ENCODE measurements at regions not wholly inside any gene's neighbourhood (a gene's known extent, or its start where the extent isn't known, plus 50 kb on each side); places are given as distances from the start of the nearest gene placed in this dataset.
A peak's percentile ranks its signal among the peaks of the same experiment; 100 is the strongest.

- peak in 1 of 2 experiments; percentile 27 for DNase-seq (ENCODE audit: low read depth in 1 of 2, low spot score in 1 of 2)
- in situ Hi-C loops (cut with HindIII; ENCODE audit: low pct_unique_long_range_greater_than_20kb, low sequenced_read_pairs), result no loop called here
- no peak for TF ChIP-seq JUND (IDR thresholded peaks at IDR 0.05; ENCODE audit: low read depth)
Observed at GRCh38 chr7:91556956-91557650, 292.9 kb downstream of the FZD1 start.

- in situ Hi-C loops (cut with HindIII; ENCODE audit: low pct_unique_long_range_greater_than_20kb, low sequenced_read_pairs), result no loop called here
- DNase-seq (ENCODE audit: low read depth in 1 of 2, low spot score in 1 of 2), result no peak
- TF ChIP-seq JUND (IDR thresholded peaks at IDR 0.05; ENCODE audit: low read depth), result no peak
Observed at GRCh38 chr7:91557789-91558404, 293.7 kb downstream of the FZD1 start.

DNA sequence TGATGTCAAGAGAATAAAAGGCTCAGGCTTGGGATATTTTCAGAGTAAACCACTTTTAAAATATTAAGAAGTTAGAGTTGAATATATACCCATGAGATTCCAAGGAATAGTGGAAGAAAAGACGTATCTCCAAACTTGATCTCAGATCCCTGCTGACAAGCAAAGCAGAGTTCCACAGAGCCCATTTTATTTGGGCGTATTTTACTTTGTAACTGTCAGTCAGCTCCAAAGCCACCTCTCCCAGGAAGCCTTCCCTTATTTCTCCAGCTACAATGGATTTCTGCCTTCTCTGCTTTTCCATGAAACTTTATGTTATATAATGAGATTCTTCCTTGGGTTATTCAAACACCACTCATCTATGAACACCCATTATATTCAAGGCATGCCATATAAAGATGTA, 295.7 kb downstream of the FZD1 start:
- no peak for DNase-seq (ENCODE audit: low read depth in 1 of 2, low spot score in 1 of 2)
- in situ Hi-C loops (cut with HindIII; ENCODE audit: low pct_unique_long_range_greater_than_20kb, low sequenced_read_pairs), result no loop called here
- TF ChIP-seq JUND (IDR thresholded peaks at IDR 0.05; ENCODE audit: low read depth), result no peak

DNA sequence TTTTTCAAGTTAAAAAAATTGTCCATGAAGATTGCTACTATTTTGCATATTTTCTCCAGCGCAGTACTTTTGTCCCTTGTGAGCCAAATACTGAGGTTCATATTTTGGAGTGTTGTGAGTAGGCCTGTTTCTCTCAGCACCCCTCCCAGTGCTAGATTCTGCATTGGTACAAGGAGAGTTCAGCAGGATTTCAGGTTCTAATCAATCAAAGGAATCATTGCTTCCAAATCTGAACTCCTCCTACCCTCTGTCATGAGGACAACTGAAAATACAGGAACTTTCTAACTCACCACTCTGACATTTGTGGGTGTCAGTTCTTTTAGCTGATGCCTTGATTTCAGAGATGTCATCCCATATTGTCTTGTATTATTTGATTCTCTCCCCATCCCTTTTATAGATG, 299.9 kb downstream of the FZD1 start:
- in situ Hi-C loops (cut with HindIII; ENCODE audit: low pct_unique_long_range_greater_than_20kb, low sequenced_read_pairs), result no loop called here
- no peak for DNase-seq (ENCODE audit: low read depth in 1 of 2, low spot score in 1 of 2)
- TF ChIP-seq JUND (IDR thresholded peaks at IDR 0.05; ENCODE audit: low read depth), result no peak

DNA sequence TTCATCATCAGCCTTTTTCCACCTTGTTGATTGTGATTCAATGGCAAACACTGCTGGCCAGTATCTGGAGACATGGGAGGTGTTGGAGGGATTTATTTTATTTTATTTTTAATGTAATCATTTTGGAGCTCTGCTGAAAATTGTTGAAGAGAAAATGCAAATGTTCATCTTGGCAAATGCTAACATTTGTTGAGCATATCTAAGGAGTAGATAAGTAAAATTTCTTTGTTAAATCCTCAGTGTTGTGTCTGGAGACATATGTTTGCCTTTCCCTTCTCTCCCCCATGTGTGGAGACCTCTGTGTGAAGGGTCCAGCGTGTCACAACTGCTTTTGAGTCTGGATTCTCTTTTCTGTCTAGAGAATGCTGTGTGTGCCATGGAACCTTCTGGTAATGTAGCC, 300.3 kb downstream of the FZD1 start:
- in situ Hi-C loops (cut with HindIII; ENCODE audit: low pct_unique_long_range_greater_than_20kb, low sequenced_read_pairs), result no loop called here
- DNase-seq (ENCODE audit: low read depth in 1 of 2, low spot score in 1 of 2), result no peak
- TF ChIP-seq JUND (IDR thresholded peaks at IDR 0.05; ENCODE audit: low read depth), result no peak

DNA sequence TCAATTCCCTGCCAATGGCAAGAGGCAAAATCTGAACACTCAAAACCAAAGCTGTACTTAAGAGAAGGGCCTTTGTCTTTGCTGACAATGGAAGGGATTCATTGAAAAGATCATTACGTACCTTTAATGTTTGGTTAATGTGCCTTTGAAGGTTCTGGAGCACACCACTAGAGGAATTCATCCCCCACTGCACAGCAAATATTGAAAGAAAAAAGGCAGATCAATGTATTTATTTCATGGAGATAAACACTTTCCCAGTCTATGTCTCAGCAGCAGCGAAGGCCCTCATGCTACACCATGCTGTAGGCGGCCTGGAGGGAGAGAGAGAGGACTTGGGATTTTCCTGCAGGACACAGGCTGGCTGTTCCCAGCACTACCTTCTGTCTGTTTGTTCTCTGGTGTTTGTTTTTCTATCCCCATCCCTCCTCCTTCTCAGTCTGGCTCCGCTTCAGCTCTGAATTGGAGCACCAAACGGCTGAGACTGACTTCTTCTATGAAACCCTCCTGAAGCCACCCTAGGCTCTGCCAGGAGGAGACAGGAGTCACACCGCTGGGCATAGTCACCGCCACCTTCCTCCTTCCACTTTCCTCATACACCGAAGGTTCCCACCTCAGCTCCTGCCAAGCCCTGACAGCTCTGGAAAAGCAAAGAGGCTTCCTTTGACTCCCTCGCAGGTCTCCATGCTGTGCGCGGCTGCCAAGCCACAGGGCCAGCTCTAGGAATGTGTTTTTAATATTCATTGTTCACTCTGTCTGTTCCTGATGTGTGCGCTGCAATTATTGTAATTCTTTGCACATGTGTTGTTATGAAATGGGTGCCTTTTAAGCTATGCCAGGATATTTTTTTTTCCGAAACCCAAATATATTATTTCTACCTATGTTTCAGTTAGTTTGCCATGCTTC, 301.5 kb downstream of the FZD1 start:
- TF ChIP-seq JUND (IDR thresholded peaks at IDR 0.05; ENCODE audit: low read depth), result no peak
- peak; percentile 7 to 83 for DNase-seq (ENCODE audit: low read depth in 1 of 2, low spot score in 1 of 2)
- in situ Hi-C loops (cut with HindIII; ENCODE audit: low pct_unique_long_range_greater_than_20kb, low sequenced_read_pairs), result no loop called here

GRCh38 chr7:91566402-91566732, 302.1 kb downstream of the FZD1 start:
- TF ChIP-seq JUND (IDR thresholded peaks at IDR 0.05; ENCODE audit: low read depth), result no peak
- no peak for DNase-seq (ENCODE audit: low read depth in 1 of 2, low spot score in 1 of 2)
- in situ Hi-C loops (cut with HindIII; ENCODE audit: low pct_unique_long_range_greater_than_20kb, low sequenced_read_pairs), result no loop called here

- no peak for DNase-seq (ENCODE audit: low read depth in 1 of 2, low spot score in 1 of 2)
- no peak for TF ChIP-seq JUND (IDR thresholded peaks at IDR 0.05; ENCODE audit: low read depth)
- in situ Hi-C loops (cut with HindIII; ENCODE audit: low pct_unique_long_range_greater_than_20kb, low sequenced_read_pairs), result no loop called here
Observed at GRCh38 chr7:91567081-91568012, 303.1 kb downstream of the FZD1 start.

DNA sequence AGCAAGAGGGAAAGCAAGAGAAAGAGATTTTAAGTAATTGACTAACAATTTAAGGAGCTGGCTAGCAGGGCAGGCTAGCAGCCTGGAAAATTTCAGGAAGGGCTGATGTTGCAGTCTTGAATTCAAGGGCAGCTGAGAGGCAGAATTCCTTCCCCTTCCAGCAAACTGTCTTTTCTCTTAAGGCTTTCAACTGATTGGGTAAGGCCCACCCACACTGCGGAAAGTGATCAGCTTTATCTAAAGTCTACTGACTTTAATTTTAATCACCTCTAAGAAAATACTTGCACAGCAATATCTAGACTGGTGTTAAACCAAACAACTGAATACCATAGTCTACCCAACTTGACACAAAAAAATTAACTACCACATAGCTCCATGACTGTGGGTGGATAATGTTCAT, 303.9 kb downstream of the FZD1 start:
- in situ Hi-C loops (cut with HindIII; ENCODE audit: low pct_unique_long_range_greater_than_20kb, low sequenced_read_pairs), result no loop called here
- TF ChIP-seq JUND (IDR thresholded peaks at IDR 0.05; ENCODE audit: low read depth), result no peak
- DNase-seq (ENCODE audit: low read depth in 1 of 2, low spot score in 1 of 2), result no peak

DNA sequence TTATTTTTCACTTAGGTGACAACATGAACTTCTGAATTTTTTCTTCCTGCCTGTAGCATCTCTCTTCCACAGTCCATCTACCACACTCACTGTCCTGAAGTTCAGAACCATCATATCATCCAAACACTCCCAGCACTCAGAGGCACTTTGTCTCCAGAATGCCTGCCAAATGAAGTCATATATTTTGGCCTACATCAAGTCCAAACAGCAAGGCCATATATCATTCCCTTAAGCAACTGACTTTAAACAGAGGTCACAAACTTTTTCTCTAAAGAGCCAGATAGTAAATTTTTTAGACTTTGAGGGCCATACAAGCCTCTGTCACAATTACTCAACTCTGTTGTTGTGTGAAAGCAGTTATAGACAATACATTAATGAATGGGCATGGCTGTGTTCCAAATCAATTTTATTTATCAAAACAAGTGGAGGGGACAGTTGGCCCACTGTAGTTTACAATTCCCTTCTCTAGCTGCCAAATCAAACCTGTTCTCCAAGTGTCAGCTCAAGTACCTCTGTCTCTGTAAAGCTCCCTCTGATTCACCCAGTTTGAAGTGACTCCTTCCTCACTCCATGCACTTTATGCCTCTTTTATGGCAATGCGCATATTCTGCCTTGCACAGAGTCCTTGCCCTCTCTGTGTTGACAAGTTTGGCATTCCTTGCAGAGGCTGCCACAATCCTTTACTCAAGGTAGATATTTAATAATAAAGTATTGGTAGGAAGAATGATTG, 305.7 kb downstream of the FZD1 start:
- in situ Hi-C loops (cut with HindIII; ENCODE audit: low pct_unique_long_range_greater_than_20kb, low sequenced_read_pairs), result no loop called here
- TF ChIP-seq JUND (IDR thresholded peaks at IDR 0.05; ENCODE audit: low read depth), result no peak
- peak in 1 of 2 experiments; percentile 17 for DNase-seq (ENCODE audit: low read depth in 1 of 2, low spot score in 1 of 2)

DNA sequence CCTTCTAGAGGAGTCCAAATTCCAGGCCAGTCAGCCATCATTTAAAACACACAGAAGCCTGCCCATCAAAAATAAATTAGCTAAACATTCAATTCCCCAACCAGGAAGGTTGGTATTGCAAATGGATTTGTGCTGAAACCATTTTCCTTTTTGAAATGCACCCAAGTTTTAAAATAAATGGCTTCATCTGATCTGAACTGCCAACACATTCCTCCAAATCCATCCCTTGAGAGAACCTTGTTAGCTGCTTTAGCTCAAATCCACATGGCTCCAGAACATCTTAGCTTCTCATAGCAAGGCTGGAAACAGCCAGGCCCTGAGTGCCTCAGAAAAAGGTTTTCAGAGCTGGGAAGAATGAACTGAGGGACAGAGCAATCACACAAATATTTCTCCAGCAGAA, 306.3 kb downstream of the FZD1 start:
- in situ Hi-C loops (cut with HindIII; ENCODE audit: low pct_unique_long_range_greater_than_20kb, low sequenced_read_pairs), result no loop called here
- TF ChIP-seq JUND (IDR thresholded peaks at IDR 0.05; ENCODE audit: low read depth), result no peak
- no peak for DNase-seq (ENCODE audit: low read depth in 1 of 2, low spot score in 1 of 2)

- TF ChIP-seq JUND (IDR thresholded peaks at IDR 0.05; ENCODE audit: low read depth), result no peak
- no peak for DNase-seq (ENCODE audit: low read depth in 1 of 2, low spot score in 1 of 2)
- in situ Hi-C loops (cut with HindIII; ENCODE audit: low pct_unique_long_range_greater_than_20kb, low sequenced_read_pairs), result no loop called here
Observed at GRCh38 chr7:91571601-91572000, 307.4 kb downstream of the FZD1 start.
